BLaER1 (cell line): ENCODE measurements at regions not wholly inside any gene's neighbourhood (a gene's known extent, or its start where the extent isn't known, plus 50 kb on each side); places are given as distances from the start of the nearest gene placed in this dataset.

Experiments used
- H3K27ac ChIP-seq: shearing (Covaris generic); formaldehyde crosslinking; 2 replicates; pipeline ENCODE4 v1.8.1; 2022
- H3K27me3 ChIP-seq: shearing (Covaris generic); formaldehyde crosslinking; 2 replicates; pipeline ENCODE4 v1.8.1; 2022
- H3K36me3 ChIP-seq: shearing (Covaris generic); formaldehyde crosslinking; 2 replicates; pipeline ENCODE4 v1.8.1; 2022
- H3K4me1 ChIP-seq: shearing (Covaris generic); formaldehyde crosslinking; 2 replicates; pipeline ENCODE4 v1.8.1; 2022
- H3K4me2 ChIP-seq: shearing (Covaris generic); formaldehyde crosslinking; 2 replicates; pipeline ENCODE4 v1.8.1; 2022
- H3K4me3 ChIP-seq: shearing (Covaris generic); formaldehyde crosslinking; 2 replicates; pipeline ENCODE4 v1.8.1; 2022
- H3K9ac ChIP-seq: shearing (Covaris generic); formaldehyde crosslinking; 2 replicates; pipeline ENCODE4 v1.8.1; 2022
- H3K9me3 ChIP-seq: shearing (Covaris generic); formaldehyde crosslinking; 2 replicates; pipeline ENCODE4 v1.8.1; 2022
- H4K20me1 ChIP-seq: shearing (Covaris generic); formaldehyde crosslinking; 2 replicates; pipeline ENCODE4 v1.8.1; 2022
- Cebpa-rat ChIP-seq: shearing (Covaris generic); IDR thresholded peaks from 2 replicates; pipeline ENCODE4 v1.8.1; 2022

GRCh38 chr4:137106287-137106686 lies 426.0 kb downstream of the PCDH18 start:
- H3K4me1 ChIP-seq: no peaks in the 10 kb centered on the region
- H3K27me3 ChIP-seq: no peaks in the 10 kb centered on the region
- no peak overlapping the region for H3K4me3 ChIP-seq
- no peaks in the 10 kb centered on the region for H3K9me3 ChIP-seq
- H4K20me1 ChIP-seq: no peaks in the 10 kb centered on the region
- no peak overlapping the region for H3K27ac ChIP-seq
- no peak overlapping the region for H3K9ac ChIP-seq
- no peak for TF ChIP-seq Cebpa-rat
- H3K36me3 ChIP-seq: no peaks in the 10 kb centered on the region
- H3K4me2 ChIP-seq: no peak overlapping the region

GRCh38 chr4:137090951-137091350 lies 441.3 kb downstream of the PCDH18 start:
- H3K4me1 ChIP-seq: no peaks in the 10 kb centered on the region
- no peaks in the 10 kb centered on the region for H3K9me3 ChIP-seq
- H4K20me1 ChIP-seq: no peaks in the 10 kb centered on the region
- no peak overlapping the region for H3K9ac ChIP-seq
- no peak overlapping the region for H3K4me2 ChIP-seq
- no peak overlapping the region for H3K4me3 ChIP-seq
- H3K27me3 ChIP-seq: no peaks in the 10 kb centered on the region
- H3K27ac ChIP-seq: no peak overlapping the region
- no peak for TF ChIP-seq Cebpa-rat
- H3K36me3 ChIP-seq: no peaks in the 10 kb centered on the region

- no peak overlapping the region for H3K4me3 ChIP-seq
- H3K4me1 ChIP-seq: no peaks in the 10 kb centered on the region
- H3K27me3 ChIP-seq: no peaks in the 10 kb centered on the region
- no peaks in the 10 kb centered on the region for H4K20me1 ChIP-seq
- H3K9ac ChIP-seq: no peak overlapping the region
- H3K36me3 ChIP-seq: no peaks in the 10 kb centered on the region
- no peaks in the 10 kb centered on the region for H3K9me3 ChIP-seq
- H3K4me2 ChIP-seq: no peak overlapping the region
- no peak for TF ChIP-seq Cebpa-rat
- no peak overlapping the region for H3K27ac ChIP-seq
Measured at GRCh38 chr4:137083571-137084135, 448.6 kb downstream of the PCDH18 start.

DNA sequence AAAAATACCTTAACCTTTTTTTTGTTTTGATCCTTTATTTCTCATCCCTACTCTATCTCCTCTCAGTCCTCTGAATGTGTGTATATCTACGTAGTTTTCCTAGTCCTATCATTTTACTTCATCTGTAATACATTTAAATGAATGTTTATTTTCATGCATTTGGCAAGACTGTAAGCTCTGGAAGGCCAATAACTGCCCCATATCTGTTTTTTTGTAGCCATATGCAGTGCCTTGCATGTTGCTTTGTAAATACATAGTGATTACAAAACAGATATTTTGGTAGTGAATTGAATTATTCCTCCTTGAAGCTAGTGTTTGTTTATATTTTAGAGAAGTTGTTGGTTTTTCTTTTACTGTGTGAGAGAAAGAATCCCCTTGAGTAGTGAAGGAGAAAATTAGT lies 450.2 kb downstream of the PCDH18 start:
- Histone ChIP-seq H3K4me1 (no peaks in the 10 kb centered on the region), H4K20me1 (no peaks in the 10 kb centered on the region), H3K27ac (no peak overlapping the region), H3K36me3 (no peaks in the 10 kb centered on the region), H3K27me3 (no peaks in the 10 kb centered on the region), H3K4me2 (no peak overlapping the region), H3K9ac (no peak overlapping the region), H3K4me3 (no peak overlapping the region), H3K9me3 (peaks cover under 1% of the 10 kb centered on the region; the same call in 1 of the 2 replicates)
- TF ChIP-seq Cebpa-rat: no peak

DNA sequence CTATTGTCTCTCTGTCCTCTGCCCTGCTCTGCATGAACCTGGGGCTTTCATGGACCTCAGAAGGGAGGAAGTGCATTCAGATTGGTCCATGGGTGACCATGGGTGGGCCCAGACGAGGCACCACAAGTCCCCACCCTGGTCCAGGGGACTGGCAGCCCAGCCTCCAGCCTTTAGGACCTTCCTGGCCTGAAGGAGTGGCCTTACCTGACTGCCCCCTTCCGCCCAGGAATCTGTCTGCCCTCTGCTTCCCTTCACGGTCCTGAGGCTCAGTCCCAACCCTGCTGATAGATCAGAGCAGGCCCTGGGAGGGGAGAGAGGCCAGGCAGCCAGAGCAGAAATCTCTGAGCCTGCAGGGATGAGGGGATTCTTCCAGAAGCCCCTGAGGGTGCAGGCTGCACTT lies 455.4 kb downstream of the PCDH18 start:
- H3K9me3 ChIP-seq: peaks cover 16% of the 10 kb centered on the region
- H3K27me3 ChIP-seq: no peaks in the 10 kb centered on the region
- no peaks in the 10 kb centered on the region for H3K4me1 ChIP-seq
- no peak for TF ChIP-seq Cebpa-rat
- no peak overlapping the region for H3K4me3 ChIP-seq
- H3K4me2 ChIP-seq: no peak overlapping the region
- H3K27ac ChIP-seq: no peak overlapping the region
- no peaks in the 10 kb centered on the region for H3K36me3 ChIP-seq
- no peaks in the 10 kb centered on the region for H4K20me1 ChIP-seq
- no peak overlapping the region for H3K9ac ChIP-seq

- Histone ChIP-seq H3K4me1 (peaks cover 5% of the 10 kb centered on the region; the same call in 1 of the 2 replicates), H3K9ac (no peak overlapping the region), H3K4me2 (no peak overlapping the region), H3K4me3 (no peak overlapping the region), H3K9me3 (peaks cover 16% of the 10 kb centered on the region), H4K20me1 (no peaks in the 10 kb centered on the region), H3K27me3 (no peaks in the 10 kb centered on the region), H3K27ac (no peak overlapping the region), H3K36me3 (no peaks in the 10 kb centered on the region)
- no peak for TF ChIP-seq Cebpa-rat
Measured at GRCh38 chr4:137075586-137075985, 456.7 kb downstream of the PCDH18 start.

- Histone ChIP-seq H3K27ac (no peak overlapping the region), H4K20me1 (no peaks in the 10 kb centered on the region), H3K9ac (no peak overlapping the region), H3K9me3 (0 out of 2 replicates have a peak, but pooled peaks cover under 1% of the 10 kb centered on the region), H3K27me3 (no peaks in the 10 kb centered on the region), H3K4me2 (no peak overlapping the region), H3K36me3 (no peaks in the 10 kb centered on the region), H3K4me1 (peaks cover 16% of the 10 kb centered on the region), H3K4me3 (no peak overlapping the region)
- TF ChIP-seq Cebpa-rat: no peak
Measured at GRCh38 chr4:137070614-137071013, 461.7 kb downstream of the PCDH18 start.

DNA sequence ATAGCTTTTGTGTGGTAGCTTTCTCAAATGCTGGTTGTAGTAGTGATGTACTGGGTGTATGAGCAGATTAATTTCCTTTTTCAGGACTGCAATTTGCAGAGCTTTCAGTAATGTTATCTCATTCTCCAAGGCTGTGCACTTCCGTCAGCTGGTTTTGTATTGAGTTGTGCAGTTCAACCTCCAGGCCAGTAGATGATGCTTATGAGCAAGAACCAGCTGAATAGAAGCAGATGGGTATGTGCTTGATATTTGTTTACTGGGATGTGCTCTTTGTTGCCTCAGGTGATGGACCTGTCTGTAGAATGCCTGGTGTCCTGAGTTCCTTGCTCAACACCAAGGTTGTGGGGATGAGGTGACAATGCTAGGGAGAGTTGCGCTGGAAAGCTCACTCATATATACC lies 462.8 kb downstream of the PCDH18 start:
- Histone ChIP-seq H3K27ac (no peak overlapping the region), H3K9ac (no peak overlapping the region), H3K4me2 (no peak overlapping the region), H3K4me1 (peaks cover 16% of the 10 kb centered on the region), H3K36me3 (no peaks in the 10 kb centered on the region), H4K20me1 (no peaks in the 10 kb centered on the region), H3K27me3 (no peaks in the 10 kb centered on the region), H3K9me3 (no peaks in the 10 kb centered on the region), H3K4me3 (no peak overlapping the region)
- TF ChIP-seq Cebpa-rat: no peak

- Histone ChIP-seq H3K27me3 (no peaks in the 10 kb centered on the region), H3K4me2 (no peak overlapping the region), H3K27ac (no peak overlapping the region), H3K4me3 (no peak overlapping the region), H3K4me1 (peaks cover 16% of the 10 kb centered on the region), H3K9ac (no peak overlapping the region), H4K20me1 (no peaks in the 10 kb centered on the region), H3K36me3 (no peaks in the 10 kb centered on the region), H3K9me3 (no peaks in the 10 kb centered on the region)
- no peak for TF ChIP-seq Cebpa-rat
Measured at GRCh38 chr4:137067735-137068134, 464.6 kb downstream of the PCDH18 start.

GRCh38 chr4:137065311-137065710 lies 467.0 kb downstream of the PCDH18 start:
- H4K20me1 ChIP-seq: no peaks in the 10 kb centered on the region
- no peak for TF ChIP-seq Cebpa-rat
- H3K4me1 ChIP-seq: peaks cover 8% of the 10 kb centered on the region
- H3K9ac ChIP-seq: no peak overlapping the region
- no peaks in the 10 kb centered on the region for H3K9me3 ChIP-seq
- H3K36me3 ChIP-seq: no peaks in the 10 kb centered on the region
- no peaks in the 10 kb centered on the region for H3K27me3 ChIP-seq
- H3K27ac ChIP-seq: no peak overlapping the region
- no peak overlapping the region for H3K4me3 ChIP-seq
- no peak overlapping the region for H3K4me2 ChIP-seq

GRCh38 chr4:137063961-137064360 lies 468.3 kb downstream of the PCDH18 start:
- Histone ChIP-seq H3K4me1 (peaks cover 8% of the 10 kb centered on the region), H4K20me1 (no peaks in the 10 kb centered on the region)
- no peak for TF ChIP-seq Cebpa-rat

More at GRCh38 chr4:137063961-137064360, 468.3 kb downstream of the PCDH18 start:
- Histone ChIP-seq H3K9ac (no peak overlapping the region), H3K36me3 (no peaks in the 10 kb centered on the region), H3K27ac (no peak overlapping the region), H3K4me2 (no peak overlapping the region), H3K9me3 (no peaks in the 10 kb centered on the region), H3K4me3 (no peak overlapping the region), H3K27me3 (no peaks in the 10 kb centered on the region)
